ENCODE measurements at regions not wholly inside any gene's neighbourhood (a gene's known extent, or its start where the extent isn't known, plus 50 kb on each side); places are given as distances from the start of the nearest gene placed in this dataset.

DNA sequence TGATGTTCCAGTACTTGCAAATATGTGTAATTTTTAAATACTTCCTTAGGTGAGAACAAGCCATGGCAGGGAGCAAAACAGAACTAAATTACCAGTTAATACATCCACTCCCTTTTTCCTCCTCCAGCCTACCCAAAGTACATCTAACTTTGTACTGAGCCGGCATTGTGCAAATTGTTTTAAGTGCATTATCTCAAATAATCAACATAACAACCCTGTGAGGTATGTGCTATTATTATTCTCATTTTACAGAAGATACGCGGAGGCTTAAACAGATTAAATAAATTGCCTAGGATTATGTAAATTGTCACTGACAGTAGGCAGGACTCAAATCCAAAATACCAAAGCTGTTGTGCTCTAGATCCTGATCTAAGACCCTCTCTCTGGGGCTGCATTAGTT, 55.5 kb upstream of the KLF4 start:
- Histone ChIP-seq H3K4me1 (ENCODE audit: insufficient read depth, low read length, poor library complexity, severe bottlenecking) (no peaks in the 10 kb centered on the region), H3K27me3 (ENCODE audit: insufficient read depth, low read length, poor library complexity, severe bottlenecking) (no peaks in the 10 kb centered on the region), H3K36me3 (ENCODE audit: insufficient read depth, low read length) (no peaks in the 10 kb centered on the region), H3K4me2 (ENCODE audit: low read depth, low read length, poor library complexity, severe bottlenecking) (no peak overlapping the region), H3K9ac (ENCODE audit: low read depth, low read length, poor library complexity, severe bottlenecking) (no peak overlapping the region), H3K9me2 (replicated peaks; ENCODE audit: low read depth, low read length) (no peaks in the 10 kb centered on the region), H2AFZ (ENCODE audit: low read length) (no peak overlapping the region), H3F3A (ENCODE audit: low read depth) (no peaks in the 10 kb centered on the region), H4K20me1 (ENCODE audit: insufficient read depth, low read length, poor library complexity, severe bottlenecking) (no peaks in the 10 kb centered on the region), H3K4me3 (ENCODE audit: low read length, poor library complexity, severe bottlenecking) (no peak overlapping the region), H3K9me3 (ENCODE audit: insufficient read depth, low read depth, low read length) (no peaks in the 10 kb centered on the region; the same call in 1 of the 2 replicates), H3K79me2 (ENCODE audit: insufficient read depth, low read length) (no peaks in the 10 kb centered on the region)
- TF ChIP-seq EZH2phosphoT487 (IDR thresholded peaks at IDR 0.05; ENCODE audit: borderline replicate concordance) (no peak), CTCF (conservative IDR thresholded peaks at IDR 0.05; ENCODE audit: low read length) (no peak)

DNA sequence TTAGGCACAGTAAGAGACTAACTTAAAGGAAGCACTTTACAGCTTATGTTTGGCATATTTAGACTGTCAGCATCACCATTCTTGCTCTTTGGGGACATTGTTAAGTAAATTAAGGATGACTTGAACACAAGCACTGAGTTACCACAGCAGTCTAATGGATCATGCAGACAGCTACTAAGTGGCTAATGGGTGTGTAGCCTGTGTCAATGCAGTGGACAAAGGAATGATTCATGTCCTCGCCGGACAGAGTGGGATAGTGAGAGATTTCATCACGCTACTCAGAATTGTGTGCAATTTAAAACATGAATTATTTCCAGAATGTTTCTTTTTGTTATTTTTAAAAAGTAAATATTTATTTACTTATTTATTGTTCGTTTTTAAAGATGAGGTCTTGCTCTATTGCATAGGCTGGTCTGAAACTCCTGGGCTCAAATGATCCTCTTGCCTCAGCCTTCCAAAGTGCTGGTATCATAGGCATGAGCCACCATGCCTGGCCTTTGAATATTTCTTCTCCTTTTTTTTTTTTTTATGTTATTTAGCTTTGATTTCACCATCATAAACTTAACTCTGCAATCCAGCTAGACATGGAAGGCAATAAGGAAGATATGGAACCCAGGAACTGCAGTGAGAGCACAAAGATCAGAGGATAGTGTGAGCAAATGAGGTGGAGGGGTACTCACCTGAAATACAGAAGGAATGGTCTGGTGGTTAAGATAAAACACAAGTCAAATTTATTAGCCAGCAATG, 53.0 kb upstream of the KLF4 start:
- no peaks in the 10 kb centered on the region for H3K9me2 ChIP-seq (replicated peaks; ENCODE audit: low read depth, low read length)

DNA sequence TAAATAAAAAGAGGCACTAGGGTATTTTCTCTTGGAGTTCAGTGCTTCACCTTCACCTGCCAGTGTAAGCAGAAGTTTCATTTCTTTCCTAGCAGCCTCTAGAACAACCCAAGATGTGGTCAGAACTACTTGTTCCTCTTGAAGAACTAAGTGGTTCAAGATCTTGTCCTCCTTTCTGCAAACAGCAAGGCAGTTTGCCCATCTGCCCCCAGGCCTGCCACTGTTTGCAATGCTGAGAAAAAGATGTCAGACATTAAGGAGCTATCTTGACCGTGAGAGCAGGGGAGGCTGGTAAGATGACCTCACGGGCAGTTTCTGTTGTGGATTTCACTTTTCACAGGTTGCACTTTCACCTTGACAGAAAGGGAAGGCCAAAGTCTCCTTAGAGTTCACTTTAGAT, 52.0 kb upstream of the KLF4 start:
- Histone ChIP-seq H4K20me1 (ENCODE audit: insufficient read depth, low read length, poor library complexity, severe bottlenecking) (no peaks in the 10 kb centered on the region), H3K4me2 (ENCODE audit: low read depth, low read length, poor library complexity, severe bottlenecking) (no peak overlapping the region), H3K27me3 (ENCODE audit: insufficient read depth, low read length, poor library complexity, severe bottlenecking) (no peaks in the 10 kb centered on the region), H3K36me3 (ENCODE audit: insufficient read depth, low read length) (no peaks in the 10 kb centered on the region), H3K9me3 (ENCODE audit: insufficient read depth, low read depth, low read length) (no peaks in the 10 kb centered on the region; the same call in 1 of the 2 replicates), H3K79me2 (ENCODE audit: insufficient read depth, low read length) (no peaks in the 10 kb centered on the region), H3K9me2 (replicated peaks; ENCODE audit: low read depth, low read length) (no peaks in the 10 kb centered on the region), H3F3A (ENCODE audit: low read depth) (no peaks in the 10 kb centered on the region), H3K9ac (ENCODE audit: low read depth, low read length, poor library complexity, severe bottlenecking) (no peak overlapping the region), H3K4me1 (ENCODE audit: insufficient read depth, low read length, poor library complexity, severe bottlenecking) (no peaks in the 10 kb centered on the region), H3K4me3 (ENCODE audit: low read length, poor library complexity, severe bottlenecking) (no peak overlapping the region), H2AFZ (ENCODE audit: low read length) (no peak overlapping the region)
- TF ChIP-seq CTCF (conservative IDR thresholded peaks at IDR 0.05; ENCODE audit: low read length) (no peak), EZH2phosphoT487 (IDR thresholded peaks at IDR 0.05; ENCODE audit: borderline replicate concordance) (no peak)

More for the DNA sequence above, 53.0 kb upstream of the KLF4 start:
- H3K36me3 ChIP-seq (ENCODE audit: insufficient read depth, low read length), result no peaks in the 10 kb centered on the region
- H3K4me3 ChIP-seq (ENCODE audit: low read length, poor library complexity, severe bottlenecking), result no peak overlapping the region
- no peaks in the 10 kb centered on the region for H4K20me1 ChIP-seq (ENCODE audit: insufficient read depth, low read length, poor library complexity, severe bottlenecking)
- no peaks in the 10 kb centered on the region; the same call in 1 of the 2 replicates for H3K9me3 ChIP-seq (ENCODE audit: insufficient read depth, low read depth, low read length)
- TF ChIP-seq EZH2phosphoT487 (IDR thresholded peaks at IDR 0.05; ENCODE audit: borderline replicate concordance), result no peak
- TF ChIP-seq CTCF (conservative IDR thresholded peaks at IDR 0.05; ENCODE audit: low read length), result no peak
- H3K4me1 ChIP-seq (ENCODE audit: insufficient read depth, low read length, poor library complexity, severe bottlenecking), result no peaks in the 10 kb centered on the region
- H3K79me2 ChIP-seq (ENCODE audit: insufficient read depth, low read length), result no peaks in the 10 kb centered on the region
- no peak overlapping the region for H3K4me2 ChIP-seq (ENCODE audit: low read depth, low read length, poor library complexity, severe bottlenecking)
- no peaks in the 10 kb centered on the region for H3F3A ChIP-seq (ENCODE audit: low read depth)
- H3K9ac ChIP-seq (ENCODE audit: low read depth, low read length, poor library complexity, severe bottlenecking), result no peak overlapping the region
- no peak overlapping the region for H2AFZ ChIP-seq (ENCODE audit: low read length)
- H3K27me3 ChIP-seq (ENCODE audit: insufficient read depth, low read length, poor library complexity, severe bottlenecking), result no peaks in the 10 kb centered on the region

Data from Loucy (cell line).